Muscle of leg (tissue), 3 donors: ENCODE measurements at regions not wholly inside any gene's neighbourhood (a gene's known extent, or its start where the extent isn't known, plus 50 kb on each side); places are given as distances from the start of the nearest gene placed in this dataset.

ENCODE experiments used
- DNase-seq: peaks from one replicate; pipeline ENCODE4 v3.0.0; 2013
- H3K27ac ChIP-seq: one replicate; pipeline ENCODE4 v1.5.1; 2013; ENCODE audit warnings: mild to moderate bottlenecking, low read length, control low read depth
- H3K27me3 ChIP-seq: one replicate; pipeline ENCODE4 v1.6.1; 2013; ENCODE audit warnings: low read length; ENCODE audit not compliant: control insufficient read depth, insufficient read depth
- H3K36me3 ChIP-seq: one replicate; pipeline ENCODE4 v1.6.1; 2013; ENCODE audit warnings: low read length; ENCODE audit not compliant: control insufficient read depth, insufficient read depth
- H3K4me1 ChIP-seq: one replicate; pipeline ENCODE4 v1.6.1; 2013; ENCODE audit warnings: low read length; ENCODE audit not compliant: control insufficient read depth, insufficient read depth
- H3K4me3 ChIP-seq: one replicate; pipeline ENCODE4 v1.5.1; 2013; ENCODE audit warnings: low read length, control low read depth
- H3K9me3 ChIP-seq: replicated peaks from 2 replicates; pipeline ENCODE4 v1.6.1; 2013; ENCODE audit warnings: low read depth, low read length; ENCODE audit not compliant: control insufficient read depth
- WGBS: methylation state at CpG from one replicate; pipeline ENCODE4 v1.1.5; 2013; ENCODE audit warnings: missing lambda C conversion rate; ENCODE audit not compliant: insufficient coverage; 5-methylcytosine and 5-hydroxymethylcytosine counted together

- Histone ChIP-seq H3K9me3 (no peaks in the 10 kb centered on the region), H3K27me3 (no peaks in the 10 kb centered on the region), H3K27ac (no peak overlapping the region), H3K36me3 (no peaks in the 10 kb centered on the region), H3K4me3 (no peak overlapping the region), H3K4me1 (no peaks in the 10 kb centered on the region)
- no peak for DNase-seq
Measured at GRCh38 chr12:18794000-18794399, 56.1 kb downstream of the CAPZA3 start.

- no peaks in the 10 kb centered on the region for H3K9me3 ChIP-seq
- no peak for DNase-seq
- no peaks in the 10 kb centered on the region for H3K27me3 ChIP-seq
- no peak overlapping the region for H3K4me3 ChIP-seq
- H3K4me1 ChIP-seq = no peaks in the 10 kb centered on the region
- H3K36me3 ChIP-seq = no peaks in the 10 kb centered on the region
- 92% methylated on average over 2 of the region's 2 CpGs for WGBS
- H3K27ac ChIP-seq = no peak overlapping the region
Measured at GRCh38 chr12:18797604-18798003, 59.7 kb downstream of the CAPZA3 start.

- Histone ChIP-seq H3K4me3 (no peak overlapping the region), H3K9me3 (no peaks in the 10 kb centered on the region), H3K27ac (no peak overlapping the region), H3K27me3 (no peaks in the 10 kb centered on the region), H3K4me1 (no peaks in the 10 kb centered on the region), H3K36me3 (no peaks in the 10 kb centered on the region)
- peak; percentile 87 for DNase-seq
- no CpG with 5 or more reads among the region's 4 CpGs for WGBS
Measured at GRCh38 chr12:18798535-18799361, 60.8 kb downstream of the CAPZA3 start.

GRCh38 chr12:18799561-18799960 lies 61.6 kb downstream of the CAPZA3 start:
- no peaks in the 10 kb centered on the region for H3K9me3 ChIP-seq
- H3K4me1 ChIP-seq = no peaks in the 10 kb centered on the region
- H3K27me3 ChIP-seq = no peaks in the 10 kb centered on the region
- peak; percentile 72 for DNase-seq
- no peaks in the 10 kb centered on the region for H3K36me3 ChIP-seq
- WGBS = no CpG with 5 or more reads among the region's 1 CpG
- H3K4me3 ChIP-seq = no peak overlapping the region
- no peak overlapping the region for H3K27ac ChIP-seq

- Histone ChIP-seq H3K27ac (no peak overlapping the region), H3K9me3 (no peaks in the 10 kb centered on the region), H3K27me3 (no peaks in the 10 kb centered on the region), H3K4me3 (no peak overlapping the region), H3K36me3 (no peaks in the 10 kb centered on the region), H3K4me1 (no peaks in the 10 kb centered on the region)
- no peak for DNase-seq
- 53% methylated on average over 5 of the region's 10 CpGs for WGBS
Measured at GRCh38 chr12:18805516-18806248, 67.8 kb downstream of the CAPZA3 start.

GRCh38 chr12:18807714-18808113 lies 69.8 kb downstream of the CAPZA3 start:
- no peak for DNase-seq
- no CpG with 5 or more reads among the region's 3 CpGs for WGBS
- Histone ChIP-seq H3K4me1 (no peaks in the 10 kb centered on the region), H3K4me3 (no peak overlapping the region), H3K27ac (no peak overlapping the region), H3K9me3 (no peaks in the 10 kb centered on the region), H3K27me3 (no peaks in the 10 kb centered on the region), H3K36me3 (no peaks in the 10 kb centered on the region)

GRCh38 chr12:18808221-18808620 lies 70.3 kb downstream of the CAPZA3 start:
- no peaks in the 10 kb centered on the region for H3K9me3 ChIP-seq
- DNase-seq = no peak
- H3K27ac ChIP-seq = no peak overlapping the region
- no peaks in the 10 kb centered on the region for H3K36me3 ChIP-seq
- no CpG with 5 or more reads among the region's 2 CpGs for WGBS
- H3K4me3 ChIP-seq = no peak overlapping the region
- H3K4me1 ChIP-seq = no peaks in the 10 kb centered on the region
- H3K27me3 ChIP-seq = no peaks in the 10 kb centered on the region

- DNase-seq = no peak
- WGBS = 78% methylated on average over 5 of the region's 10 CpGs
- no peak overlapping the region for H3K4me3 ChIP-seq
Measured at GRCh38 chr12:18810537-18811253, 72.8 kb downstream of the CAPZA3 start.

GRCh38 chr12:18811273-18811672 lies 73.4 kb downstream of the CAPZA3 start:
- no peaks in the 10 kb centered on the region for H3K36me3 ChIP-seq
- no peak for DNase-seq
- no peak overlapping the region for H3K4me3 ChIP-seq
- H3K4me1 ChIP-seq = no peaks in the 10 kb centered on the region
- H3K27me3 ChIP-seq = no peaks in the 10 kb centered on the region
- H3K27ac ChIP-seq = no peak overlapping the region
- no peaks in the 10 kb centered on the region for H3K9me3 ChIP-seq
- 94% methylated on average over 3 of the region's 3 CpGs for WGBS

More at GRCh38 chr12:18810537-18811253, 72.8 kb downstream of the CAPZA3 start:
- no peaks in the 10 kb centered on the region for H3K4me1 ChIP-seq
- no peak overlapping the region for H3K27ac ChIP-seq
- no peaks in the 10 kb centered on the region for H3K9me3 ChIP-seq
- H3K36me3 ChIP-seq = no peaks in the 10 kb centered on the region
- no peaks in the 10 kb centered on the region for H3K27me3 ChIP-seq

GRCh38 chr12:18813753-18814152 lies 75.8 kb downstream of the CAPZA3 start:
- Histone ChIP-seq H3K9me3 (no peaks in the 10 kb centered on the region), H3K4me1 (no peaks in the 10 kb centered on the region), H3K4me3 (no peak overlapping the region), H3K27ac (no peak overlapping the region), H3K36me3 (no peaks in the 10 kb centered on the region), H3K27me3 (no peaks in the 10 kb centered on the region)
- no peak for DNase-seq
- WGBS = 17% methylated on average over 1 of the region's 2 CpGs
